Stimulated activated CD4-positive, alpha-beta T cell treated with anti-CD3 and anti-CD28 coated beads, TNF-alpha, amount 100 ng/mL, for 48 hours (primary cell): ENCODE measurements at regions not wholly inside any gene's neighbourhood (a gene's known extent, or its start where the extent isn't known, plus 50 kb on each side); places are given as distances from the start of the nearest gene placed in this dataset.

Experiments
- DNase-seq, 3 donors: peaks; one replicate each; pipeline ENCODE4 v3.0.0-alpha.2; 2020; ENCODE audit warnings: low read depth in 3 of 3

GRCh38 chr6:147621263-147621662 is 112.8 kb downstream of the SAMD5 start:
- no peak for DNase-seq

DNA sequence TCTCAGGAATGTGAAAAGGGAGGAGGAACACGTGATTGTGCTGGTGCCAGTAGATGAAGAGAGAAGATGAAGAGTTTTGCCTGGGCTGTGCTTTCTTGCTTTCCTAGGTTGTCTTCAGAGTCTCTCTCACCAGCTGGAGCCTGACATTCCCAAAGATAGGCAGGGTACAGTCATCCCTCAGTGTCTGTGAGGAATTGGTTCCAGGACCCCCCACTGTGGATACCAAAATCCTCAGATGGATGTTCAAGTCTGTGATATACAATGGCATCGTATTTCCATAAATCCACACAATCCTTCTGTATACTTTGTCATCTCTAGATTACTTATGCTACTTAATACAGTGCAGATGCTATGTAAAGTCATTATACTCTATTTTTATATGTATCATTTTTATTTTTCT is 113.5 kb downstream of the SAMD5 start:
- DNase-seq = no peak

GRCh38 chr6:147624946-147625515 is 116.5 kb downstream of the SAMD5 start:
- no peak for DNase-seq

GRCh38 chr6:147625946-147626345 is 117.5 kb downstream of the SAMD5 start:
- no peak for DNase-seq

DNA sequence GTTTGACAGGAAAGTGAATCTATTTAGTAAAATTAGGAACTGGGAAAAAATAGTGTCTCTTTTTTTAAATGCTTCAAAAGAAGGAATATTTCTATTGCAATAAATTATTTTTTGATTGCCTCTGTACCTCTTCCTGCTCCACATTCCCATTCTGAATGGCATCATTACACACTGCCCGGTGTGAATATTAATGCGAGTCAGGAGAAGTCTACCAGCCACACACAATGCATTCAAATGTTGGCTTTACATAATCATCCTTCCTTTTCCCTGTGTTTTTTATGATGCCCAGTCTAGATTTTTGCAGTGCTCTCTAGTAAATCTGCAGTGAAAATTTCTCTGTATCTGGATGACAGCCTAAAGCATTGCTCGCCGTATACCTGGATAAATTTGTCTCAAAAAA is 118.9 kb downstream of the SAMD5 start:
- no peak for DNase-seq

- no peak for DNase-seq
These were observed 124.7 kb downstream of the SAMD5 start for GRCh38 chr6:147633191-147633590.

- DNase-seq = no peak
These were observed 129.2 kb downstream of the SAMD5 start for GRCh38 chr6:147637620-147638195.

DNA sequence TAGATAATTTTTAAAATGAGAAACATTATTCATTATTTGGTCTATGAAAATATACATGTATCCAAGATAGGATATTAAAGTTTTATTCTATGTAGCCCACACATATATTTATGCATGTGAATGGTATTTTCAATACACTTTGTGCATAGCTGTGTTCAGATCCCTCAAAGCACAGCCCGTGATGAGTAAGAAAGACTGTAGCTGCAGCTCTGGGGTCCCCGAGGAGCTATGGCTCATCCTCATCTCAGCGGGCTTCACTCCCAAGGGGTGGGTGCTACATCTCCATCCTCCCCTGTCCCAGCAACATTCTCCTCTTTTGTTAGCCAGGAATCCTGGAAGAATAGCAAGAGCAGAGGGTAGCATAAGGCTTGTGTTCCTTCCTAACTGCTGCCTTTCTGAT is 130.8 kb downstream of the SAMD5 start:
- DNase-seq = no peak

DNA sequence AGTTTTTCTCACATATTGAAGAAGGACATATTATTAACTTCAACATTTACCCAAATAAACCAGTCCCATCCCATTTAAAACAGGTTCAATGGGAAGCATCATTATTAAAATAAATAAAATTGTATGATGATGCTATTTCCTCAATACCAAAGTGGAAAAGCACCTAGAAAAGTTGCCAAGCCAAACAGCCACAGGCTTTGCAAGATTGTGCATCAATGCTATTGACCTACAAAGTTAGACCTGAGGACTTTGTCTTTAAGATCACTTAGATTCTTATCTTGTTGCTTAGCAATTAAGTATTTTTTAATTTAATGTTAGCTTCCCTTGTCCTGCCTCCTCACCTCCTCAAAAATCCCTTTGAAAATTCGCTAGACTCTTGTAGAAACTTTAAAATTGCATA is 132.1 kb downstream of the SAMD5 start:
- DNase-seq = no peak

GRCh38 chr6:147641511-147641910 is 133.0 kb downstream of the SAMD5 start:
- no peak for DNase-seq

- no peak for DNase-seq
These were observed 134.0 kb downstream of the SAMD5 start for GRCh38 chr6:147642458-147642857.

GRCh38 chr6:147643341-147644200 is 135.1 kb downstream of the SAMD5 start:
- no peak for DNase-seq

GRCh38 chr6:147648916-147649315 is 140.4 kb downstream of the SAMD5 start:
- no peak for DNase-seq

- no peak for DNase-seq
These were observed 143.0 kb downstream of the SAMD5 start for GRCh38 chr6:147651249-147652063.

GRCh38 chr6:147653631-147654030 is 145.1 kb downstream of the SAMD5 start:
- no peak for DNase-seq

DNA sequence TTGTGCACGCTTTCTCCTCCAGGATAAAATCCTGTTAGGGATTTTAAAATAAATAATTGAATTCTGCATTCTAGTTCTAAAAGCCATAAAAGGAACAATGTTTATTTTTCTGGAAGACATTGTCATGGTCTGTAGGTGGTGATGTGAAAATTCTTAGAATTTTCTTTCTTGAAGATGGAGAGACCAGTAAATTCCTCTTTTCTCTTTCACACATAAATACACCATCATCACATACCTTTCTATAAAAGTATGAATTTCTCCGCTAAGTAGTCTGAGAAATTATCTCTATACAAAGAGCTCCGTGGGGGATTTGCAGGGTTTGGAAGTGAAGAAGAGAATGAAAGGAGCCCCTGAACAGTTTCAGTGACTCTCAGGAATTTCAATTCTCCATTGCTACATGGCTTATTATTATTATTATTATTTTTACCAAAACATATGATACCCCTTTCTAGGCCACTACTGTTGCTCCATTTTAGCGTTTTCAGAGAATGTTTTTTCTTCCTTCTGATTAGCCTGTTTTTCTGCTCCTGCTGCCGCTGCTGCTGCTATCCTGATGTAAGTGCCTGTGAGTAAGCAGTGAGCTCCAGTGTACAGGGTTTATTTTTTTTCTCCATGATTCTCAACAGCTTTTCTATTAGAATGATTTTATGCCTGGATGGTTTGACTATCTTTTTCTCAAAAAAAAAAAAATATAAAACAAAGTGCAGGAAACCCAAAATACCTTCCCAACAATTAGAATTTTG is 145.8 kb downstream of the SAMD5 start:
- DNase-seq = no peak

GRCh38 chr6:147660334-147661311 is 152.1 kb downstream of the SAMD5 start:
- no peak for DNase-seq

DNA sequence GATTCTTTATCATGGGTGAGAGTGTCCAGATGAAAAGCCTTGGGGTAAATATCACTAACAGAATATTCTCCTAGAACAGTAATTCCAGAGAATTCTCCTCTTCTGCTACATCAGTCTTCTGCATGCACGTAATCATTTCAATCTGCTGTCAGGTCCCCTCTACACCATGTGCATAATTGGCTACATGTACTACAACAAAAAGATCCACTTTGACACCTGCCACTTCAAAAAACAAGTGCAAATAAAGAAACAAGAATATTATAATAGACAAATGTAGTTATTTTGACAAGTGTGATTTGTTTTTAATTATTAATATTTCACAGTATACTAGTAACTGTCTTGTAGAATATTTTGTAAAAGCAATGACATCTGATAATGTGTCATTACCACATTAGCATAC is 154.2 kb downstream of the SAMD5 start:
- DNase-seq = no peak

GRCh38 chr6:147664092-147664491 is 155.6 kb downstream of the SAMD5 start:
- no peak for DNase-seq

DNA sequence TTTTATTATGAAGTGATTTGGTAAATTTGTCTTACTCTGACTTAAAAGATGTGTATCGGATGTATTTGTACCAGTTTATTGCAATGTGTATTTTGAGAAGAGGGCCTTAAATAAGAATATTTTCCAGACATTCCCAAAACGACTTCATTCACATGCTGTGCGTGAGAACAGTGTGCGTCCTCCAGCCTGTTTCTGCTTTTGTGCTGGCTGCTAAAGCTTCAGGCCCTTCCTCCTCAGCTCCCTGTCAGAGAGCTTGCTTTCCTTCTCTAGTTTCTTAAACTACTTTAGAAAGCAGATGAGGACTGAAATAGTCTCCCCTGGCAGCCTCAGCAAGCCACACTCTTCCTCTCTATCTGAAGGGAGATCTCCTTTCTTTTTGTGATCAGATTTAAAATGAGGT is 157.8 kb downstream of the SAMD5 start:
- DNase-seq = no peak
